ENCODE measurements at regions not wholly inside any gene's neighbourhood (a gene's known extent, or its start where the extent isn't known, plus 50 kb on each side); places are given as distances from the start of the nearest gene placed in this dataset.

DNA sequence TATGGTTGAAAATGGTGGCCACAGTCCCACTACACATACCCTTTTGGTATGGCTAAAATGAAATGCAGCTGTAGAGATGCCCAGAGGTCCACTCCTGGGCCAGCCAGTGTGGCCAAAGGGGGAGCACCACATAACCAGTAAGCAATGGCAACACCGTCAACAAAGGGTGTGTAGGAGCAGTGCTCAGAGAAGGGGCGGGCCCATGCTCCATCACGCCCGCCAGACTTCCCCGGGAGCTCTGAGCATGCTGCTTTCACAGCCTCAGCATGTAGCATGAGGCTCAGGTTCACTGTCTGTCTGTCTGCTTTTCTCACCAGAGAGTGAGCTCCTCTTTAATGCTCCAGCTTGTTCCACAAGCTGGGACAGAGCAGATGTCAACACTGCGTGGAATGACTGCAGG is 537.6 kb downstream of the MATN1 start:
- TF ChIP-seq CTCF (IDR thresholded peaks at IDR 0.05; ENCODE audit: low read depth, low read length, poor library complexity, severe bottlenecking) (no peak), EZH2phosphoT487 (IDR thresholded peaks at IDR 0.05; ENCODE audit: borderline replicate concordance, low read length) (no peak)
